ENCODE measurements at regions not wholly inside any gene's neighbourhood (a gene's known extent, or its start where the extent isn't known, plus 50 kb on each side); places are given as distances from the start of the nearest gene placed in this dataset.

- Mint-ChIP-seq H3K4me3 (no peak overlapping the region), H3K4me1 (no peaks in the 10 kb centered on the region)
Observed at GRCh38 chr2:217069263-217070042, 209.6 kb upstream of the TNP1 start.

GRCh38 chr2:217068677-217069250 lies 208.9 kb upstream of the TNP1 start:
- Mint-ChIP-seq H3K36me3 (no peaks in the 10 kb centered on the region), H3K4me1 (no peaks in the 10 kb centered on the region), H3K9me3 (no peaks in the 10 kb centered on the region), H3K27me3 (peaks cover 3% of the 10 kb centered on the region), H3K4me3 (no peak overlapping the region), H3K27ac (no peak overlapping the region)

More at GRCh38 chr2:217069263-217070042, 209.6 kb upstream of the TNP1 start:
- Mint-ChIP-seq H3K27ac (no peak overlapping the region), H3K36me3 (no peaks in the 10 kb centered on the region), H3K9me3 (no peaks in the 10 kb centered on the region), H3K27me3 (peaks cover 3% of the 10 kb centered on the region)

- H3K27ac Mint-ChIP-seq = no peak overlapping the region
- no peaks in the 10 kb centered on the region for H3K9me3 Mint-ChIP-seq
- no peaks in the 10 kb centered on the region for H3K4me1 Mint-ChIP-seq
- no peaks in the 10 kb centered on the region for H3K36me3 Mint-ChIP-seq
- H3K4me3 Mint-ChIP-seq = no peak overlapping the region
- peaks cover 3% of the 10 kb centered on the region for H3K27me3 Mint-ChIP-seq
Observed at GRCh38 chr2:217067787-217068186, 207.9 kb upstream of the TNP1 start.

GRCh38 chr2:217066510-217067270 lies 206.8 kb upstream of the TNP1 start:
- H3K4me1 Mint-ChIP-seq = no peaks in the 10 kb centered on the region
- H3K27me3 Mint-ChIP-seq = peaks cover 3% of the 10 kb centered on the region
- no peak overlapping the region for H3K27ac Mint-ChIP-seq
- H3K36me3 Mint-ChIP-seq = no peaks in the 10 kb centered on the region
- no peak overlapping the region for H3K4me3 Mint-ChIP-seq
- no peaks in the 10 kb centered on the region for H3K9me3 Mint-ChIP-seq

- H3K36me3 Mint-ChIP-seq = no peaks in the 10 kb centered on the region
- no peak overlapping the region for H3K4me3 Mint-ChIP-seq
- H3K27ac Mint-ChIP-seq = no peak overlapping the region
- no peaks in the 10 kb centered on the region for H3K4me1 Mint-ChIP-seq
- H3K27me3 Mint-ChIP-seq = peaks cover 3% of the 10 kb centered on the region
- no peaks in the 10 kb centered on the region for H3K9me3 Mint-ChIP-seq
Observed at GRCh38 chr2:217065695-217066405, 206.0 kb upstream of the TNP1 start.

GRCh38 chr2:217065012-217065290 lies 205.1 kb upstream of the TNP1 start:
- H3K9me3 Mint-ChIP-seq = no peaks in the 10 kb centered on the region
- H3K27ac Mint-ChIP-seq = no peak overlapping the region
- H3K4me1 Mint-ChIP-seq = no peaks in the 10 kb centered on the region
- H3K4me3 Mint-ChIP-seq = no peak overlapping the region
- H3K36me3 Mint-ChIP-seq = no peaks in the 10 kb centered on the region
- peaks cover 3% of the 10 kb centered on the region for H3K27me3 Mint-ChIP-seq

- Mint-ChIP-seq H3K4me3 (no peak overlapping the region), H3K36me3 (no peaks in the 10 kb centered on the region), H3K4me1 (no peaks in the 10 kb centered on the region), H3K27me3 (peaks cover 3% of the 10 kb centered on the region), H3K9me3 (no peaks in the 10 kb centered on the region), H3K27ac (no peak overlapping the region)
Observed at GRCh38 chr2:217064234-217065011, 204.6 kb upstream of the TNP1 start.

- no peaks in the 10 kb centered on the region for H3K9me3 Mint-ChIP-seq
- H3K4me3 Mint-ChIP-seq = no peak overlapping the region
- no peak overlapping the region for H3K27ac Mint-ChIP-seq
- no peaks in the 10 kb centered on the region for H3K4me1 Mint-ChIP-seq
- H3K36me3 Mint-ChIP-seq = no peaks in the 10 kb centered on the region
- H3K27me3 Mint-ChIP-seq = peaks cover 3% of the 10 kb centered on the region
Observed at GRCh38 chr2:217063238-217063755, 203.4 kb upstream of the TNP1 start.

GRCh38 chr2:217062768-217063167 lies 202.9 kb upstream of the TNP1 start:
- H3K9me3 Mint-ChIP-seq = no peaks in the 10 kb centered on the region
- no peak overlapping the region for H3K4me3 Mint-ChIP-seq
- H3K27me3 Mint-ChIP-seq = peaks cover 3% of the 10 kb centered on the region
- H3K36me3 Mint-ChIP-seq = no peaks in the 10 kb centered on the region
- no peak overlapping the region for H3K27ac Mint-ChIP-seq
- H3K4me1 Mint-ChIP-seq = no peaks in the 10 kb centered on the region

GRCh38 chr2:217061916-217062505 lies 202.1 kb upstream of the TNP1 start:
- Mint-ChIP-seq H3K4me3 (no peak overlapping the region), H3K27ac (no peak overlapping the region), H3K9me3 (no peaks in the 10 kb centered on the region), H3K27me3 (peaks cover 3% of the 10 kb centered on the region), H3K4me1 (no peaks in the 10 kb centered on the region), H3K36me3 (no peaks in the 10 kb centered on the region)

GRCh38 chr2:217060951-217061547 lies 201.2 kb upstream of the TNP1 start:
- Mint-ChIP-seq H3K4me1 (no peaks in the 10 kb centered on the region), H3K4me3 (no peak overlapping the region), H3K27me3 (no peaks in the 10 kb centered on the region), H3K27ac (no peak overlapping the region), H3K36me3 (no peaks in the 10 kb centered on the region), H3K9me3 (no peaks in the 10 kb centered on the region)

- Mint-ChIP-seq H3K4me3 (no peak overlapping the region), H3K27me3 (no peaks in the 10 kb centered on the region), H3K27ac (no peak overlapping the region), H3K9me3 (no peaks in the 10 kb centered on the region), H3K36me3 (no peaks in the 10 kb centered on the region), H3K4me1 (no peaks in the 10 kb centered on the region)
Observed at GRCh38 chr2:217060516-217060915, 200.7 kb upstream of the TNP1 start.

- Mint-ChIP-seq H3K36me3 (no peaks in the 10 kb centered on the region), H3K4me3 (no peak overlapping the region), H3K27me3 (no peaks in the 10 kb centered on the region), H3K4me1 (no peaks in the 10 kb centered on the region), H3K9me3 (no peaks in the 10 kb centered on the region), H3K27ac (no peak overlapping the region)
Observed at GRCh38 chr2:217058791-217059755, 199.2 kb upstream of the TNP1 start.

Measured in activated naive CD4-positive, alpha-beta T cell treated with anti-CD3 and anti-CD28 coated beads, Interleukin-2, amount 50 U/mL, for 24 hours (primary cell).